ENCODE measurements at regions not wholly inside any gene's neighbourhood (a gene's known extent, or its start where the extent isn't known, plus 50 kb on each side); places are given as distances from the start of the nearest gene placed in this dataset.

GRCh38 chr10:44704616-44705015, 206.5 kb upstream of the TMEM72 start:
- ATAC-seq (ENCODE audit: insufficient read depth, low FRiP score) (no peak), DNase-seq (no peak)
- Histone ChIP-seq H3K9ac (ENCODE audit: insufficient read depth in 1 of 2, low read length in 2 of 2) (no peak overlapping the region), H3K9me3 (ENCODE audit: control insufficient read depth in 4 of 4, insufficient read depth in 3 of 4, low read length in 3 of 4) (peaks cover 0 to 4% (median 1%) of the 10 kb centered on the region in 4 donors), H3K4me3 (no peak overlapping the region), H3K27ac (ENCODE audit: low read depth in 1 of 2, low read length in 1 of 2) (no peak overlapping the region), H3K36me3 (ENCODE audit: control insufficient read depth in 4 of 4, insufficient read depth in 4 of 4, low read length in 4 of 4) (no peaks in the 10 kb centered on the region), H3K4me1 (ENCODE audit: control insufficient read depth in 5 of 5, insufficient read depth in 5 of 5, low read length in 5 of 5) (no peaks in the 10 kb centered on the region), H3K27me3 (ENCODE audit: control insufficient read depth in 3 of 3, insufficient read depth in 3 of 3, low read length in 2 of 3) (no peaks in the 10 kb centered on the region)
- TF ChIP-seq, protein P1, sequence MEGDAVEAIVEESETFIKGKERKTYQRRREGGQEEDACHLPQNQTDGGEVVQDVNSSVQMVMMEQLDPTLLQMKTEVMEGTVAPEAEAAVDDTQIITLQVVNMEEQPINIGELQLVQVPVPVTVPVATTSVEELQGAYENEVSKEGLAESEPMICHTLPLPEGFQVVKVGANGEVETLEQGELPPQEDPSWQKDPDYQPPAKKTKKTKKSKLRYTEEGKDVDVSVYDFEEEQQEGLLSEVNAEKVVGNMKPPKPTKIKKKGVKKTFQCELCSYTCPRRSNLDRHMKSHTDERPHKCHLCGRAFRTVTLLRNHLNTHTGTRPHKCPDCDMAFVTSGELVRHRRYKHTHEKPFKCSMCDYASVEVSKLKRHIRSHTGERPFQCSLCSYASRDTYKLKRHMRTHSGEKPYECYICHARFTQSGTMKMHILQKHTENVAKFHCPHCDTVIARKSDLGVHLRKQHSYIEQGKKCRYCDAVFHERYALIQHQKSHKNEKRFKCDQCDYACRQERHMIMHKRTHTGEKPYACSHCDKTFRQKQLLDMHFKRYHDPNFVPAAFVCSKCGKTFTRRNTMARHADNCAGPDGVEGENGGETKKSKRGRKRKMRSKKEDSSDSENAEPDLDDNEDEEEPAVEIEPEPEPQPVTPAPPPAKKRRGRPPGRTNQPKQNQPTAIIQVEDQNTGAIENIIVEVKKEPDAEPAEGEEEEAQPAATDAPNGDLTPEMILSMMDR (IDR thresholded peaks at IDR 0.05; ENCODE audit: control extremely low read depth, extremely low read depth): no peak
- 89 to 95% methylated on average over 1 of the region's 1 CpG for WGBS, 2 donors

- Histone ChIP-seq H3K27ac (ENCODE audit: low read depth in 1 of 2, low read length in 1 of 2) (no peak overlapping the region), H3K27me3 (ENCODE audit: control insufficient read depth in 3 of 3, insufficient read depth in 3 of 3, low read length in 2 of 3) (no peaks in the 10 kb centered on the region), H3K9ac (ENCODE audit: insufficient read depth in 1 of 2, low read length in 2 of 2) (no peak overlapping the region), H3K36me3 (ENCODE audit: control insufficient read depth in 4 of 4, insufficient read depth in 4 of 4, low read length in 4 of 4) (no peaks in the 10 kb centered on the region), H3K9me3 (ENCODE audit: control insufficient read depth in 4 of 4, insufficient read depth in 3 of 4, low read length in 3 of 4) (peaks cover 0 to 4% (median 0%) of the 10 kb centered on the region in 4 donors), H3K4me1 (ENCODE audit: control insufficient read depth in 5 of 5, insufficient read depth in 5 of 5, low read length in 5 of 5) (no peaks in the 10 kb centered on the region), H3K4me3 (no peak overlapping the region)
- no peak for ATAC-seq (ENCODE audit: insufficient read depth, low FRiP score)
- no peak for DNase-seq
- TF ChIP-seq, protein P1 (IDR thresholded peaks at IDR 0.05; ENCODE audit: control extremely low read depth, extremely low read depth): no peak
Measured at GRCh38 chr10:44706745-44707144, 204.4 kb upstream of the TMEM72 start.

DNA sequence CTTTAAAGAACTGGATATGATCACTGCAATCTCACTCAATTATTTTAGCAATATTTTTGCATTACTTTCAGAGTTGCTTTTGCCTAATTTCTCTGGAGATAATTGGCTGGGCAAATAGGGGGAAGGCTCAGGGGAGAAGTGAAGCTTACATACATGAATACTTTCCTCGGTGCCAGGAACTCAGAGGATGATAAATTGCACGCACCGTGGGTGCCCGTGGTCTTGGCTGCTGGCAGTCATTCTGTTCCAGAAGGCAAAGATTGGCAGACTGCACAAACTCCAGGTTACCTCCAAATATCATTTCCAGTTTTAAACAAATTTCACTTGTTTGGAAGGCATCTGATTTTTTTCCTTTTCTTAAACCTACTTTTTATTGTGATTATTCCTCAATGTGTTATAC, 197.8 kb upstream of the TMEM72 start:
- H3K4me1 ChIP-seq (ENCODE audit: control insufficient read depth in 5 of 5, insufficient read depth in 5 of 5, low read length in 5 of 5): peaks cover 0 to 13% (median 0%) of the 10 kb centered on the region in 5 donors
- no peaks in the 10 kb centered on the region for H3K36me3 ChIP-seq (ENCODE audit: control insufficient read depth in 4 of 4, insufficient read depth in 4 of 4, low read length in 4 of 4)
- H3K9ac ChIP-seq (ENCODE audit: insufficient read depth in 1 of 2, low read length in 2 of 2): no peak overlapping the region
- TF ChIP-seq, protein P1 (IDR thresholded peaks at IDR 0.05; ENCODE audit: control extremely low read depth, extremely low read depth): no peak
- H3K4me3 ChIP-seq: no peak overlapping the region
- DNase-seq (no peak), ATAC-seq (ENCODE audit: insufficient read depth, low FRiP score) (no peak)
- H3K9me3 ChIP-seq (ENCODE audit: control insufficient read depth in 4 of 4, insufficient read depth in 3 of 4, low read length in 3 of 4): no peaks in the 10 kb centered on the region
- H3K27ac ChIP-seq (ENCODE audit: low read depth in 1 of 2, low read length in 1 of 2): no peak overlapping the region
- WGBS, 2 donors: 70 to 71% methylated on average over 4 of the region's 4 CpGs
- no peaks in the 10 kb centered on the region for H3K27me3 ChIP-seq (ENCODE audit: control insufficient read depth in 3 of 3, insufficient read depth in 3 of 3, low read length in 2 of 3)

GRCh38 chr10:44714451-44714850, 196.7 kb upstream of the TMEM72 start:
- no peak overlapping the region for H3K9ac ChIP-seq (ENCODE audit: insufficient read depth in 1 of 2, low read length in 2 of 2)
- no peaks in the 10 kb centered on the region for H3K36me3 ChIP-seq (ENCODE audit: control insufficient read depth in 4 of 4, insufficient read depth in 4 of 4, low read length in 4 of 4)
- no peak overlapping the region for H3K27ac ChIP-seq (ENCODE audit: low read depth in 1 of 2, low read length in 1 of 2)
- H3K9me3 ChIP-seq (ENCODE audit: control insufficient read depth in 4 of 4, insufficient read depth in 3 of 4, low read length in 3 of 4): no peaks in the 10 kb centered on the region
- no peaks in the 10 kb centered on the region for H3K27me3 ChIP-seq (ENCODE audit: control insufficient read depth in 3 of 3, insufficient read depth in 3 of 3, low read length in 2 of 3)
- DNase-seq (no peak), ATAC-seq (ENCODE audit: insufficient read depth, low FRiP score) (no peak)
- H3K4me3 ChIP-seq: no peak overlapping the region
- peaks cover 0 to 13% (median 0%) of the 10 kb centered on the region in 5 donors for H3K4me1 ChIP-seq (ENCODE audit: control insufficient read depth in 5 of 5, insufficient read depth in 5 of 5, low read length in 5 of 5)
- 93% methylated on average over 4 of the region's 4 CpGs for WGBS, 2 donors
- TF ChIP-seq, protein P1 (IDR thresholded peaks at IDR 0.05; ENCODE audit: control extremely low read depth, extremely low read depth): no peak
